ENCODE measurements at regions not wholly inside any gene's neighbourhood (a gene's known extent, or its start where the extent isn't known, plus 50 kb on each side); places are given as distances from the start of the nearest gene placed in this dataset.

DNA sequence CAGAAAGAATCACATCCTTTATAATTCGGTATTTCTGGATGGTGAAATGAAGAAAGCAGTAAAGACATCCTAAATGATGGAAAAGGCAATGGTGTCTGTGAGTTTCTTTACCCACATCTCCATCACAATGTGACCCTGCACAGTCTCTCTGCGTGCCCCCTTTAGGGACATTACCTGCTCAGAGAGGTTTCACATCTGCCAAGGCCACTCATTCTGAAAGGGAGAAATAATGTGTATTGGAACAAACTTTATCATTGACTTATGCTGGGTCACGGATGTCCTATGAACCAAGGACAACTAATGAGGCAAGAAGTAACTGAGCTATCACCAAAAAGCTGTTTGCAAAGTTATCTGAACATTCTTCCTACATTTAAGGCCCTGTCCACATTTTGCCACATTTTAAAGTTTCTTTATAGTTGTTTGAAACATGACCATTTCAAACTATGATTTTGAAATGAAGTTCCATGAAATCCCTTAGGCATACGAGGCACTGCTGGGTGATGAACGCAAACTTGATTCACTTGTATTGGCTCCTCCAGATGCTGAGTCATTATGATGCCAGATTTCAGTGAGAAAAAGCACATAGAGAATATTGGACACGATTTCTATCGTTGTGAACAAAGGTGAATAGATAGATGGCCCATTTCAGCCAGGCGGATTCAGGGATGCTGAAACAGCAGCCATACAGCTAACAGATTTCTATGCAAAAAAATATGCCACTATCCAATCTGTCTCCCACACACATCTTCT is 63.5 kb upstream of the HMGB1 start:
- TF ChIP-seq, protein P1, sequence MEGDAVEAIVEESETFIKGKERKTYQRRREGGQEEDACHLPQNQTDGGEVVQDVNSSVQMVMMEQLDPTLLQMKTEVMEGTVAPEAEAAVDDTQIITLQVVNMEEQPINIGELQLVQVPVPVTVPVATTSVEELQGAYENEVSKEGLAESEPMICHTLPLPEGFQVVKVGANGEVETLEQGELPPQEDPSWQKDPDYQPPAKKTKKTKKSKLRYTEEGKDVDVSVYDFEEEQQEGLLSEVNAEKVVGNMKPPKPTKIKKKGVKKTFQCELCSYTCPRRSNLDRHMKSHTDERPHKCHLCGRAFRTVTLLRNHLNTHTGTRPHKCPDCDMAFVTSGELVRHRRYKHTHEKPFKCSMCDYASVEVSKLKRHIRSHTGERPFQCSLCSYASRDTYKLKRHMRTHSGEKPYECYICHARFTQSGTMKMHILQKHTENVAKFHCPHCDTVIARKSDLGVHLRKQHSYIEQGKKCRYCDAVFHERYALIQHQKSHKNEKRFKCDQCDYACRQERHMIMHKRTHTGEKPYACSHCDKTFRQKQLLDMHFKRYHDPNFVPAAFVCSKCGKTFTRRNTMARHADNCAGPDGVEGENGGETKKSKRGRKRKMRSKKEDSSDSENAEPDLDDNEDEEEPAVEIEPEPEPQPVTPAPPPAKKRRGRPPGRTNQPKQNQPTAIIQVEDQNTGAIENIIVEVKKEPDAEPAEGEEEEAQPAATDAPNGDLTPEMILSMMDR (IDR thresholded peaks at IDR 0.05; ENCODE audit: insufficient read depth, low read length, poor library complexity, severe bottlenecking): no peak
- TF ChIP-seq EZH2phosphoT487 (conservative IDR thresholded peaks at IDR 0.05; ENCODE audit: low read length): no peak

Data from SU-DHL-6 (cell line).